BLaER1 (cell line): ENCODE measurements at regions not wholly inside any gene's neighbourhood (a gene's known extent, or its start where the extent isn't known, plus 50 kb on each side); places are given as distances from the start of the nearest gene placed in this dataset.

Experiments used
- H3K27ac ChIP-seq: shearing (Covaris generic); formaldehyde crosslinking; 2 replicates; pipeline ENCODE4 v1.8.1; 2022
- H3K27me3 ChIP-seq: shearing (Covaris generic); formaldehyde crosslinking; 2 replicates; pipeline ENCODE4 v1.8.1; 2022
- H3K36me3 ChIP-seq: shearing (Covaris generic); formaldehyde crosslinking; 2 replicates; pipeline ENCODE4 v1.8.1; 2022
- H3K4me1 ChIP-seq: shearing (Covaris generic); formaldehyde crosslinking; 2 replicates; pipeline ENCODE4 v1.8.1; 2022
- H3K4me2 ChIP-seq: shearing (Covaris generic); formaldehyde crosslinking; 2 replicates; pipeline ENCODE4 v1.8.1; 2022
- H3K4me3 ChIP-seq: shearing (Covaris generic); formaldehyde crosslinking; 2 replicates; pipeline ENCODE4 v1.8.1; 2022
- H3K9ac ChIP-seq: shearing (Covaris generic); formaldehyde crosslinking; 2 replicates; pipeline ENCODE4 v1.8.1; 2022
- H3K9me3 ChIP-seq: shearing (Covaris generic); formaldehyde crosslinking; 2 replicates; pipeline ENCODE4 v1.8.1; 2022
- H4K20me1 ChIP-seq: shearing (Covaris generic); formaldehyde crosslinking; 2 replicates; pipeline ENCODE4 v1.8.1; 2022
- Cebpa-rat ChIP-seq: shearing (Covaris generic); IDR thresholded peaks from 2 replicates; pipeline ENCODE4 v1.8.1; 2022

DNA sequence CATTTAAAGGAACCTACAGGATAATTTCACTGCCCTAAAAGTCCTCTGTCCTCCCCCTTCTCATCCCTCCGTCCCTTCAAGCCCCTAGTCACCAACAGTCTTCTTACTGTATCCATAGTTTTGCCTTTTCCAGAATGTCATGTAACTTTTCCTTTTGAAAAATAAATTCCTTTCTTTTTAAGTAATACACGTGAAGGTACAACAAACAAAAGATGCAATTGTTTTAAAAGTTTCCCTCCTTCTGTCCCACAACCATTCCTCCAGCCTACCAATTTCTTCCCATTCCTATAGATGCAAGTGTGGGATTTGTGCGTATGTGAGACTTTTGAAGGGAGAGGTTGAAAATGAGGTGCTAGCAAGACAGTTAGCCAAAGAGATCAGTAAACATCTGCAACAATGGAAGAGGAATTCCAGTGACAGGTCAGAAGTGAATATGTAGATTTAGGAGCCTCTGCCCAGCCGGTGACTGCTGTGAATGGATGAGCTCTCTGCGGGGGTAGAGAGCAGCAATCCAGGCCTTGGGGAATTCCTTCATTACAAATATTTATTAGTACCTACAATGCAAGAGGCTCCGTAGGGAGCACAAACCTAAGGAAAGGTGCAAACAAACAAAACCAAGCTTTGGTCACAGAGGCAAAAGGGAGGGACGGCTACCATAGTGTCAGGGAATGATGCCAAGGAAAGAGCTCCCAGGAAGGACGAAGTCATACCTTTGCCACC lies 243.6 kb downstream of the SKIDA1 start:
- Histone ChIP-seq H3K4me3 (no peak overlapping the region), H3K36me3 (no peaks in the 10 kb centered on the region), H3K27me3 (no peaks in the 10 kb centered on the region), H4K20me1 (no peaks in the 10 kb centered on the region), H3K9me3 (peaks cover 3% of the 10 kb centered on the region), H3K4me2 (no peak overlapping the region), H3K27ac (no peak overlapping the region), H3K9ac (no peak overlapping the region), H3K4me1 (no peaks in the 10 kb centered on the region)
- TF ChIP-seq Cebpa-rat: no peak

DNA sequence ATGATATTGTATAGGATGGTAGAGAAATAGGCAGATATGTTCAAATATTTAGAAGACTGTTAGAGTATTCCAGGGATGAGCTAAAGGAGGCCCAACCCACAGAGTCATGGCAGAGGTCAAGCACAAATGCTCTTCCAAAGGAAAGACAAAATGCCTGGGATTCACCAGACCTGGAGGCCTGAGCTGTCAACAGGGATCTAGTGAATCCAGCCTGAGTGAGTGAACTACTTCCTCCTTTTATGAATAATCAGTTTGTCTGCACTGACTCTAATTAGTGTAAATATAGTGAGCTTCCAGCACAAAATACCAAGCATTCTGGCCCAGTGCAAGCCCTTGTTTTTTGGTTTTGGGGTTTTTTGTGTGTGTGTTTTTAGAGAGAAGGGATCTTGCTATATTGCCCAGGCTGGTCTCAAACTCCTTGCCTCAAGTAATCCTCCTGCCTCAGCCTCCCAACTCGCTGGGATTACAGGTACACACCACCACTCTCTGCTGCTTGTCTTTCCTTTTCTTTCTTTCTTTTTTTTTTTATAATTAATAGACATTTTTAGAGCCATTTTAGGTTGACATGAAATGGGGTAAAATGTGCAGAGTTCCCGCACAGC lies 244.4 kb downstream of the SKIDA1 start:
- no peaks in the 10 kb centered on the region for H3K9me3 ChIP-seq
- no peak overlapping the region for H3K9ac ChIP-seq
- no peak overlapping the region for H3K4me3 ChIP-seq
- H3K27ac ChIP-seq: no peak overlapping the region
- no peak for TF ChIP-seq Cebpa-rat
- no peaks in the 10 kb centered on the region for H3K27me3 ChIP-seq
- H4K20me1 ChIP-seq: no peaks in the 10 kb centered on the region
- no peak overlapping the region for H3K4me2 ChIP-seq
- no peaks in the 10 kb centered on the region for H3K36me3 ChIP-seq
- no peaks in the 10 kb centered on the region for H3K4me1 ChIP-seq

DNA sequence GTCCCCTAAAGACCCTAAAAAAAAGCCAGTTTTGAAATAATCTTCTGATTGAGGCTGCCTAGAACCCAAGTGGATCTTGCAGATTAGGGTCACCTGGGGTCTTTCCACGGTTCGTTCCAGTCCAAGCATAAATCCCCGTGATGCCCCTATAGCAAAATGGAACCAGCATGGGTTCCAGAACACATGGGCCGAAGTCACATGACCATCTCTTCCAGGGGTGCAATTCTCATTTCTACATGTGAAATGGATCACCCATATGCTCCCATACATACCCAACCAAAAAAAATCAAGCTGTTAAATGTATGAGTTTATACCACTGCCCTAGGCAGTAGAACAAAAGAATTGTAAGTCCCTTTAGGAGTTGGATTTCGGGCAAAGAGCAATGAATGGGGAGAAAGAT lies 245.4 kb downstream of the SKIDA1 start:
- Histone ChIP-seq H3K27ac (no peak overlapping the region), H3K4me1 (no peaks in the 10 kb centered on the region), H3K4me2 (no peak overlapping the region), H3K9ac (no peak overlapping the region), H3K27me3 (no peaks in the 10 kb centered on the region), H3K4me3 (no peak overlapping the region), H3K9me3 (no peaks in the 10 kb centered on the region), H3K36me3 (no peaks in the 10 kb centered on the region), H4K20me1 (no peaks in the 10 kb centered on the region)
- TF ChIP-seq Cebpa-rat: no peak

DNA sequence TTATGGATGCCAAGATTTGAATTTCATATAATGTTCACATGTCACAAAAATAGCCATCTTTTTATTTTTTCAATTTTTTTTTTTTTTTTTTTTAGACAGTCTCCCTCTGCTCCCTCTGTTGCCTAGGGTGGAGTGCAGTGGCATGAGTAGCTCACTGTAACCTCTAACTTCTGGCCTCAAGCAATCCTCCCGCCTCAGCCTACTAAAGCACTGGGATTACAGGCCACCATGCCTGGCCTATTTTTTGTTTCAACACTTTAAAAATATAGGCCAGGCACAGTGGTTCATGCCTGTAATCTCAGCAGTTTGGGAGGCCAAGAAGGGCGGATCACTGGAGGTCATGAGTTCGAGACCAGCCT lies 246.3 kb downstream of the SKIDA1 start:
- Histone ChIP-seq H3K9me3 (no peaks in the 10 kb centered on the region), H3K4me3 (no peak overlapping the region), H3K9ac (no peak overlapping the region), H3K36me3 (no peaks in the 10 kb centered on the region), H3K27ac (no peak overlapping the region), H3K4me2 (no peak overlapping the region), H3K27me3 (no peaks in the 10 kb centered on the region), H4K20me1 (no peaks in the 10 kb centered on the region), H3K4me1 (no peaks in the 10 kb centered on the region)
- TF ChIP-seq Cebpa-rat: no peak

DNA sequence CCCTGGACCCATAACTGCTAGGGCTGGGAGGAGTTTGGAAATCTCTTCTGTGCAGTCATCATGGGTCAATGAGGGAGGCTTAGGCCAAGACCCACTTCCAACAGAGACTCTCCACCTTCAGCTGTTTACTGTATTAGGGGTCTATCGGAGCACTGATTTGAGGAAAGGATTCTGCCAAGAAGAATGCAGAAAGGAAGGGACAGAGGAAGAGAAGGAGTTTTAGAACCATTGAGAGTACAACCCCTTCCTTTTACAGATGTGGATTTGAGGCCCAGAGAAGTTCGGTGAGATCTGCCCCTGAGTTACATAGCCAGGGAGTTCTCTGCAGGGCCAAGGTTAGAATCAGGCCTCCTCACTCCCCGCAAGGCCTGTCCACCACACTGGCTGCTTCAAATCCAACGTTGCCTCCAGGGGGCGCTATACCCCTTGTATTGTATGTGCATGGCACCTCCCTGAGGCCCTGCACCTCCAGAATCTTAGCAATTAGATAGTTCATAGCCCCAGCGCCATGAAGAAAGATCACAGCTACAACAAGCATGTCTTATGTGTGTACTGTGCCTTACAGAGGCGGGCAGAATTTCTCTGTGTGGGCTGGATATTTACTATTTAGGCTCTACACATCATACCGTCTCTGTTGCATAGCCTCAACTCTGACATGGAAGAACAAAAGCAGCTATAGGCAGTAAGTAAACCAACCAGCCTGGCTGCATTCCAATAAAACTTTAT lies 246.8 kb downstream of the SKIDA1 start:
- Histone ChIP-seq H3K4me2 (no peak overlapping the region), H3K4me1 (no peaks in the 10 kb centered on the region)
- TF ChIP-seq Cebpa-rat: no peak

DNA sequence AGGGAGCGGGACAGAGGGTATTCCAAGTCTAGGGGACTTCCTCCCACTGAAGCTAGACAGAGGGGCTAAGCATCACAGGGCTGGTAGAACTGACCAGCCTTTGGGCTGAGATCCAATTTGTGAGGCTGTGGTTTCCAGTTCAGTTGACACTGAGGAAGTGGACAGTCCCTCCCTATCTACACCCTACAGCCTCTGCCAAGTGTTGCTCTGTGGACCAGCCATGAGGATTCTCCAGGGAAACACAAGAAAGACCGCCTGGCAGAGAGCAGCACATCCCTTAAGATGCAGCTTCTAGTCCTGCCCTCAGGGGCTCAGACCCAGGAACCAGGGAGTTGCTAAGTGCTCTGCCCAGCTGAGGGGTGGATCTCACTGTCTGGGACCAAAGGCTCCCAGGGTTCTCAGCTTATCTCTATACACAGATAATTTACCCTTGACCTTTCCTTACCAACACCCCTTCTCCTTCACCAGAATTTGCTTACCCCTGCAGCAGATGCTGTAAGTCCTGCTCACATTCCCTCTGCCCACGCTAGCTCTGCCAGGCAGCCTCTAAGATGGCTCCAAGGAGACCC lies 252.0 kb downstream of the SKIDA1 start:
- H3K27me3 ChIP-seq: no peaks in the 10 kb centered on the region
- H3K4me1 ChIP-seq: peaks cover 9% of the 10 kb centered on the region
- H3K4me2 ChIP-seq: 0 out of 2 replicates have a peak overlapping the region, but pooled peaks have one; percentile 15
- no peak overlapping the region for H3K27ac ChIP-seq
- no peak for TF ChIP-seq Cebpa-rat
- no peaks in the 10 kb centered on the region for H3K9me3 ChIP-seq
- H4K20me1 ChIP-seq: no peaks in the 10 kb centered on the region
- no peak overlapping the region for H3K4me3 ChIP-seq
- no peaks in the 10 kb centered on the region for H3K36me3 ChIP-seq
- no peak overlapping the region for H3K9ac ChIP-seq

More for the DNA sequence above, 246.8 kb downstream of the SKIDA1 start:
- Histone ChIP-seq H3K4me3 (no peak overlapping the region), H3K9me3 (no peaks in the 10 kb centered on the region), H3K27ac (no peak overlapping the region), H3K27me3 (no peaks in the 10 kb centered on the region), H4K20me1 (no peaks in the 10 kb centered on the region), H3K9ac (no peak overlapping the region), H3K36me3 (no peaks in the 10 kb centered on the region)

DNA sequence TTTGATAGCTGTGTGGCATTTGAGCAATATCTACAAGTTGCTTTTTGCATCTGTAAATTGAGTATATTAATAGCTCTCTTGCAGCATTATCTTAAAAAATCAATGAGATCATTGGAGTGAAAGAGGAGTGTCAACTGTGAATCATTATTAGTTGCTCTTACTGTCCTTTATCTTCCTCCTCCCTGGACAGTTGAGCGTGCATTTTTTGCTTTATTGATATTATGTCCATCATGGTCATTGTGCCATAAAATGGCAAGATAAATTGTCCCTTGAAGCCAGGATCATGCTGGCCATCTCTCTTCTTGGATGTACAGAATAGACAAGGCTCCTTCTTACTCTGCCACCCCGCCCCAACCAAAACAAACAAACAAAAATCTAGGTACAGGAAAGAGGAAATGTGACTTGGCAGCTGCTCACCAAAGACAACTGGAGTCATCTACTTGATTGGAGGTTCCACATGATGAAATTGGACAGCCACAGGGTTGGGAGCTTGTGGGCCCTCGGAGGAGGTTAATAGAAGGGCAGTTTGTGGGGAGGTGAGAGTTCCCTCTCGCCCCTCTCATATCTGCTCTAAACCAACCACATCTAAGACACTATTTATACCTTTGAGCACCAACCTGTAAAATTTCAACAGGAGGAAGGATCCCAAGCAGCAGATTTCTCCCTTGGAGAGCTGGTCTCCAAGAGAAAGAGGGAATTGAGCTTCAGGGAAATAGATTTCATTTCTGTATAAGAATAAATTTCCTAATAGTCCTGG lies 252.7 kb downstream of the SKIDA1 start:
- Histone ChIP-seq H3K9me3 (no peaks in the 10 kb centered on the region), H3K9ac (no peak overlapping the region), H4K20me1 (no peaks in the 10 kb centered on the region), H3K4me3 (no peak overlapping the region), H3K27ac (no peak overlapping the region), H3K4me2 (0 out of 2 replicates have a peak overlapping the region, but pooled peaks have one; percentile 15), H3K36me3 (no peaks in the 10 kb centered on the region), H3K27me3 (no peaks in the 10 kb centered on the region), H3K4me1 (peaks cover 9% of the 10 kb centered on the region)
- no peak for TF ChIP-seq Cebpa-rat

DNA sequence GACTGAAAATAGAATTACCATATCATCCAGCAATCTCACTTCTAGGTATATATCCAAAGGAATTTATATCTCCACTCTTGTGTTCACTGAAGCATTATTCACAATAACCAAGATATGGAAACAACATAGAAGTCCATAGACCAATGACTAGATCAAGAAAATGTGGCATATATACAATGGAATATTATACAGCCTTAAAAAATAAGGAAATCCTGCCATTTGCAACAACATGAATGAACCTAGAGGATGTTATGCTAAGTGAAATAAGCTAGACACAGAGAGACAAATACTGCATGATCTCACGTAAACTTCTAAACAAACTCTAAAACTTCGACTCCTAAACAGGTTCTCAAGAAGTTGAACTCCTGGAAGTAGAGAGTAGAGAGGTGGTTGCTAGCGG lies 254.5 kb downstream of the SKIDA1 start:
- Histone ChIP-seq H3K4me1 (peaks cover 9% of the 10 kb centered on the region), H3K9ac (no peak overlapping the region), H3K27ac (no peak overlapping the region), H3K4me2 (no peak overlapping the region), H3K9me3 (no peaks in the 10 kb centered on the region), H4K20me1 (no peaks in the 10 kb centered on the region), H3K36me3 (no peaks in the 10 kb centered on the region), H3K27me3 (no peaks in the 10 kb centered on the region), H3K4me3 (no peak overlapping the region)
- TF ChIP-seq Cebpa-rat: no peak

DNA sequence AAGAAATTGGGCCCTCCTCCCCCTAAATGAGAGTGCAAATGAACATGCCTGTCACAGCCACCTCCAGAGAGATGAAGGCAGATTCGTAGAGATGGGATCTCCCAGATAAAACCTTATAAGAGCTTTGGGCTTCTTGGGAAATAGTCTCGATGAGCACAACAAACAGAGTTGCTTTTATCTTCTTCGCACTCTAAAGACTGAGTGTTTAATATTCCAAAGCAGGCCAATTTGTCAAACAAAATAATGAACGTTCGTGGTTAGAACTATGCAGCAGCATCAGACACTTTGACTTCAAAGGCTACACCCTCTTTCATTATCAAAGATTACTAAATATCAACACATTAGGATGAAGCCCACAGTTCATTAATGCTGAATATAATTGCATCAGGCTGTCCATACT lies 256.2 kb downstream of the SKIDA1 start:
- no peak overlapping the region for H3K4me2 ChIP-seq
- peaks cover 9% of the 10 kb centered on the region for H3K4me1 ChIP-seq
- no peak overlapping the region for H3K27ac ChIP-seq
- H3K9me3 ChIP-seq: no peaks in the 10 kb centered on the region
- no peak for TF ChIP-seq Cebpa-rat
- H3K4me3 ChIP-seq: no peak overlapping the region
- H3K36me3 ChIP-seq: no peaks in the 10 kb centered on the region
- no peaks in the 10 kb centered on the region for H3K27me3 ChIP-seq
- H4K20me1 ChIP-seq: no peaks in the 10 kb centered on the region
- no peak overlapping the region for H3K9ac ChIP-seq
